Forelimb muscle (tissue), 1 donor: ENCODE measurements at regions not wholly inside any gene's neighbourhood (a gene's known extent, or its start where the extent isn't known, plus 50 kb on each side); places are given as distances from the start of the nearest gene placed in this dataset.
"Not testable (repeated sequence)": the region's sequence is repeated elsewhere in the genome, so short reads cannot be mapped to it uniquely, and the experiment has no call there.

ENCODE experiments used
- DNase-seq: peaks from one replicate; pipeline ENCODE4 v3.0.0-alpha.2; 2013; ENCODE audit warnings: low read depth

DNA sequence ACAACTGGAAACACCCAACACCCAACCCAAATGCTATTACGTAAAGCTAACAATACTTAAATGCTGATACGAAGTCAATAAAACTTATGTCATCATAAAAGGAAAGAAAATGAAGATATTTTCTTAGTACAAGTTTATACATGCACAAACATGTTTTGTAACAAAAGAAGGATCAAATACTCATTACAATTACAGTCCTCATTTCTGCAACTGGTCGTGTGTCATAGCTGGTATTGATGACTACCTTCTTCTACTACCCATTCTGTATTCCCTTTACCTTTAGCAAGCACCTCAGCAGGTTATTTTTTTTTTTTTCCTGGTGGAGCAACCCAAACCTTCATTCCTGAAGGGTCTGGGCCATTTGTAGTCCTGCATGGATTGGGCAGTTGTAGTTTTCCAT, 1298.5 kb downstream of the SUCLG1 start:
- no peak for DNase-seq

DNA sequence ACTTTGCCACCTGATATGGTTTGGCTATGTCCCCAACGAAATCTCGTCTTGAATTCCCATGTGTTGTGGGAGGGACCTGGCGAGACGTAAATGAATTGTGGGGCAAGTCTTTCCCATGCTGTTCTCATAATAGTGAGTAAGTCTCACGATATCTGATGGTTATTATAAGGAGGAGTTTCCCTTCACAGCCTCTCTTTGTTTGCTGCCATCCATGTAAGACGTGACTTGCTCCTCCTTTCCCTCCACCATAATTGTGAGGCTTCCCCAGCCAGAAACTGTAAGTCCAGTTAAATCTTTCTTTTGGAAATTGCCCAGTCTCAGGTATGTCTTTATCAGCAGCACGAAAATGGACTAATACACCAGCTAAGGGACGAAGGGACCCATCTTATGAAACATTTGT, 1303.3 kb downstream of the SUCLG1 start:
- no peak for DNase-seq

DNA sequence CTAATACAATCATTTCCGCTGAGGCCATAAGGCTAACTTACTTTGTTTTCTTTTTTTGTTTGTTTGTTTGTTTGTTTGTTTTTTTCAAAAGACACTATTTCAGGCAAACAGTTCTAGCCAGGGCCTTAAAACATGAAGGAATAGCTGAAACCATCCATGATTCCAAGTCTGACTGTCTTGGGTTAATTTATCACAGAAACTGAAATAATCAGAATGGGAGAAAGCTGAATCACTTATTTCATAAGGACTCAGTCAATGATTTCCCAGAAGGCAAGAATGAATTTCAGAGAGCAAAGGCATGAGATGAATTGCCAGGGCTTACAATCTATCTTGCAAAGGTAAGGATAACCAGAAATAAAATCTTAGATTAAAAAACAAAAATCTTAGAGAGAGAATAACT, 1315.1 kb downstream of the SUCLG1 start:
- no peak for DNase-seq

DNA sequence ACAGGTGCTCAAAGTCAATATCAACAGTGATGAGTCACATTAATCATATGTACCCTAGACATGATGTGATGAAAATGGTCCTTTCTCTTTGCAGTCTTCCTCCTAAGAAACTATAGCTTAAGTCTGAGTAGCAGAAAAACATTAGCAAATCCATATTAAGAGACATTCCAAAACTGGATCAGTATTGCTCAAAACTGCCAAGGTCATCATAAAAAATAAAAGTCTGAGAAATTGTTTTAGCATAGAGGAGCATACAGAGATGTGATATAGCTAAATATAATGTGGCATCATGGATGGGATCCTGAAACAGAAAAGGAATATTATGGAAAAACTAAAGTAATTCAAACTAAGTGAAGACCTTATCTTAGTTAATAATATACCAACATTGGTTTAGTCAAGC, 1316.1 kb downstream of the SUCLG1 start:
- DNase-seq = no peak

DNA sequence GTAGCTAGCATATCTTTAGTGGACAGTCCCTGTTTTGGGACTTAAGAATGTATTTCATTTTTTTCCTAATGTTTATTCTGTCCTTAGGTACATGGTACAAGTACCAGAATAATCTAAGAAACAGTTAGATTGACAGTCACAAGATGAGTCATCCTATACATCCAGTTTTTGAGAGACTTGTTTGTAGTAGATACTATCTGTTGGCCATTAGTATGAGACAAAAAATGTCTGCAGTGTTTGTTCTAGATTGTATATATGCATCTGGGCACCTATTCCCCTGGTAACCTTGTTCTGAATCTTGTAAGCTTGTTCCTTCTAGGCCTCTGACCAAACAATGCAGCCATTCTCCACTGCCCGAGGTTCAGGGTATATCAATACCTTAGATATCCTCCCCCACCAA, 1343.5 kb downstream of the SUCLG1 start:
- no peak for DNase-seq

DNA sequence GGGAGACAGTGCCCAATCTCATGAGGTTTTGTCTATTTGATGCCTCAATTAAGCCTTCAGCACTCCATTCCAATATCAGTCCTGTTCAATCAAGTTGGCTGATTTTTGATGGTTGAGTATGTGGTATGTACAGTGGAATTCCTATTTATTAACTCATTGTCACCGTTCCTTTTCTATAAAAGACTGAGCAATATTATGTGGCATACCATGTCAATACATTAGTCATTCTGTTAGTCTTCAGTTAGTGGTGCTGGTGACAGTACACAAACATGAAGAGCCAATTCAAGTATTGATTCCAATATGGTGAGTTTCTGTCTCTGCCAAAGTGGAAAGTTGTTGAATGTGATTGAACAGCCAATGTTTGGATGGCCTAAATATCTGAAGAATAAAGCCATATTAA, 1343.9 kb downstream of the SUCLG1 start:
- DNase-seq = no peak

DNA sequence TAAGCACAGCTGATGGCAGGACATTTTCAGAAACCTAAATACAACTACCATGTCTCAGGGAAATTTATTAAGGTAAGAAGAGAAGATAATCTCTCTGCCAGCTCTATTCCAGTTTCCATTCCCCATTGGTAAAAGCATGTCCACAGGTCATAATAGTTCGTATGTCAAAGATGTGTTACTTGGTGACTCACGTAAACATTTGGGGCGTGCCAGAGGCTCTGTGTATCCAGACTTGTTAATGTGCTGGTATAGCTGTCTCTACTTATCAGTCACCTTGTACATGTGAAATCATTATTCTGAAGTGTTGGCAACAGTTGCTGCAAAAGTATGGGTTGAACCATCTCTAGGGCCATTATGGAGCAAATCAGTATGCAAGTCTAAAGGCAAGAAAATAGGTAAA, 1345.1 kb downstream of the SUCLG1 start:
- no peak for DNase-seq

DNA sequence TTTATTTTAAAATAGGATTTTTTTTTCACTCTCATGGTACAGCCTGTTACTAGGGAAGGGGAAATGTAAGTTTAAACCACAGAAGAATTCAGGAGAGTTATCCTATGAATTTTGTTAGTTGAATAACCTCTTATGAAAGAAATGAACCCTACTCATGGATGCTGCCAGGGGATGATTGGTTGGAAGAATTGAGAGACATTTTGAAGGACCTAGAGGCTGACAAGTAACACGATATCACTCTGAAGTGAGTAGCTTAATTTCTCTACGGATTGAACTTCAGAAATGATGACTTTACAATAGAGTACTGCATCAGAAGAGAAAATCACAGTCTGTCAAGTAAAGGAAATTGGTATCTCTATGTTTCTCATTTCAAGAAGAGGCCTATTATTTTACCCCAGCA, 1346.2 kb downstream of the SUCLG1 start:
- no peak for DNase-seq

DNA sequence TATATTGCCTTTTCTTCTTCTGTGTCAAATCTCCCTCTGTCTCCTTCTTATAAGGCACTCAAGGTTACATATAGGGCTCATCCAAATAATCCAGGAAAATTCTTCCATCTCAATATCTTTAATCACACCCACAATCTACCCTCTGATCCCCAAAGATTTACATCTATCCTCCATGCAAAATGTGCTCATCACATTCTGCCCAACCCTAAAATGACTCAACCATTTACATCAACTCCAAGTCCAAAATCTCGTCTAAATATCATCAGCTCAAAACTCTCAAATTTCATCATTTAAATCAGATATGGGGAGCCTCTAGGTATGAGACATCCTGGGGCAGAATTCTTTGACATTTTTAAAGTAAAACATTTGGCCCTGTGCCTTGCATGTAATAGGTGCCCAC, 1349.8 kb downstream of the SUCLG1 start:
- DNase-seq = no peak

DNA sequence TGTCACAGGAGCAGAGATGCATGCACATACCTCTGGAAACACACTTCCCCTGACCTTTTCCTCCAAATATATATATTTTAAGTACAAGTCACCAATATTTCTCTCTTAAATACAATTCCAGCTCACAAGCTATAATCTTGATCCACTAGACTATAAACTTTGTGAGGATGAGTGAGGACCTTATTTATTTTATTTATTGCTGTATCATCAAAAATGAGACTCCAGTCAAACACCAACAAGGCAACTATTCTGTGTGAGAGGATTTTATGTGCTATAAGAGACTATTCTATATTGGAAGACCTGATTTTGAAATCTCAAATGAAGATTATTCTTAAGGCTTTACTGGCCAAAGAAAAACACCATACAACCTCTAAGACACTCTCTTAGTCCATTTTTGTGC, 1352.2 kb downstream of the SUCLG1 start:
- no peak for DNase-seq

DNA sequence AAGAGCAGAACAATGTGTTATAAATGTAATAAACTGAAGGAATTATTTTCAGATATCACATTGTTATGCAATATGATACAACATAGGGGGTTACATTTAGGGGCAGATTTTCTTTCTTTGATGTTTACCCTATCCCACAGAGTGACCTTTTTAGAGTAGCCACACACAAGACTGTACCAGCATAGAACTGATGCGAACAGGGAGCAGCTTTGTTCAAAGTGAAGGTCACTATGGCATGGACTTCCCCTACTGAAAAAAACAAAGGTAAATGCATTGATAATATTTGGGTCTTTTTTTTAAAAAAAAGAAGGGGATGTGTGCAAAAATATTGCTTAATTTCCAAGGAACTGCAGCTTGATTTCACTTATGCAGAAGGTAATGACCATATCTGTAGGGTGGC, 1354.9 kb downstream of the SUCLG1 start:
- DNase-seq = no peak

DNA sequence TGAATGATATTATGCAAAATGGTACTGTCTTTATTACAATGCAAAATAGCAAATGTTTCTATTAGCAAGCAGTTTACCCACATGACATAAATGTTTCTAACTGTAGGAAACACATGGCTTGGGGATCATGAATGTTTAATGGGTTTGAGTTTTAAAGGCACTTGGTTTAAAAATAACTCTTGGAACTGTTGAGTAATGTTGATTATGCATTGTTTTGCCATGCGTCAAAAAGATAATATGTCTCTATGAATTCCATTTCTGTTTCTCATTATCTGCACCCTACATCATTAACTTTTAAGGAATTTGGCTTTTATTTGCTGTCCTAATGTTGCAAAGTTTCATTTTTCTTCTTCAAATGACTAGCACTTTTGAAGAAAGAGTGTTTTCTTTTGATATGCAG, 1355.5 kb downstream of the SUCLG1 start:
- DNase-seq = no peak

DNA sequence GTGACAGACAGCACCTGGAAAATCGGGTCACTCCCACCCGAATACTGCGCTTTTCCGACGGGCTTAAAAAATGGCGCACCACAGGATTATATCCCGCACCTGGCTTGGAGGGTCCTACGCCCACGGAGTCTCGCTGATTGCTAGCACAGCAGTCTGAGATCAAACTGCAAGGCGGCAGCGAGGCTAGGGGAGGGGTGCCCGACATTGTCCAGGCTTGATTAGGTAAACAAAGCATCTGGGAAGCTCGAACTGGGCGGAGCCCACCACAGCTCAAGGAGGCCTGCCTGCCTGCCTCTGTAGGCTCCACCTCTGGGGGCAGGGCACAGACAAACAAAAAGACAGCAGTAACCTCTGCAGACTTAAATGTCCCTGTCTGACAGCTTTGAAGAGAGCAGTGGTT, 1370.0 kb downstream of the SUCLG1 start:
- not testable (repeated sequence) for DNase-seq

DNA sequence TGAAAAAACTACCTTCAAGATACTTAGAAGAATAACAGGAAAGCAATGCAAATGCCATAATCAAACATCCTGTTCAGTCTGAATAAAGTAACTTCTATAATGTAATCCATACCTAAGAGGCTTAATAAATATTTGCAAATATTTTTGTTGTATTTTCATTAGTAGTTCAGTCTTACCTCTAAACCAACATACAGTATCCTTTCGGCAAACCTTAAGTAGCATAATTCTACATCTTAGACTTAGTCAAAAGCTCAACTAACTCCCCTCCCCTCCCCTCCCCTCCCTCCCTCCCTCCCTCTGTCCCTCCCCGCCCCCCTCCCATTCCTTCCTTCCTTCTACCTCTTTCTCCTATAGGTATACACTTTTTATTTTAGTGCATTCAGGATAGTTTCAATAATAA, 1373.2 kb downstream of the SUCLG1 start:
- DNase-seq = no peak

DNA sequence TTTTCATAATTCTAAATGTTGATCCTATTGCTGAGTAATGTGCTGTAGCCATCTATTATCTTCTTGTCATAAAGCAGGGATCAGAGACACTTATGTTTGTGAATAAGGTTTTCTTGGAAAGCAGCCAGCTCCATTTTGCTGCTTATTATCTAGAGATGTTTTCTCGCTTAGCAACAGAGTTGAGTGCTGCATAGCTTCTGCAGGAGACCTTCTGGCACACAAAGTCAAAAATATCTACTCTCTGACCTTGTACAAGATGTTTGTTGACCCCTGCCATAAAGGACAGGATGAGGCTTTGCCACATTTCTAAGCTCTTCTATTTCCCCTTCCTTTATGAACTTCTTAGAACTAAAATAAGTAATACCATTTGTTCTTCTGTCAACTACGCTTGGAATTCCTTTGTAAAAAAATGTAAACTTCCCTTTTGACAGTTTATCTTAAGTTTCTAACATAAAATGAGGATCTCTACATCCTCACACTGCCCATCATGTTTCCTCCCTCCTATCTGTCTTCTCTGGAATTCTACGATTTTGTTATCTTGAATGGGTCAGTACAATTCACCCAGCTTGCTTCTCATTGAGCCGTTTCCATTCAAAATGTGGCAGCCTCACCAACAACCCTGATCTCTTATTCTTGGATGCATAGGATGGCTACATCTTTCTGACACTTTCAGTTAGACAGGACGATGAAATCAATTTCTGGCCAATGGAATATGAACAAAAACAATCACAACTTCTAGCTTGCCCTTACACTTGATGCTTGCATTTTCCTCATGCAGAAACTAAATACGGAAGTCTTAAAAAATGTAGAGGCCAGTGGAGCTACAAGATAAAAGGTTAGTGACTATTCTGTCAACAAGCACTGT, 1377.0 kb downstream of the SUCLG1 start:
- peak; percentile 40 for DNase-seq

DNA sequence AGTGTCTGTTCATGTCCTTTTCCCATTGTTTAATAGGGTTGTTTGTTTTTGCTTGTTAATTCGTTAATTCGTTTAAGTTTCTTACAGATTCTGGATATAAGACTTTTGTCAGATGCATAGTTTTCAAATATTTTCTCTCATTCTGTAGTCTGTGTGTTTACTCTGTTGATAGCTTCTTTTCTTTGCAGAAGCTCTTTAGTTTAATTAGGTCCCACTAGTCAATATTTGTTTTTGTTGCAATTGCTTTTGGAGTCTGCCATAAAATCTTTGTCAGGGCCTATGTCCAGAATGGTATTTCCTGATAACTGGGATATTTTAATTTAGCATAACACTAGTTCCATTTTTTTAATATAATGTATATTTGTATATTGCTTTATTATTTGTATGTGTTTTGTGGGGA, 1380.1 kb downstream of the SUCLG1 start:
- DNase-seq = no peak

DNA sequence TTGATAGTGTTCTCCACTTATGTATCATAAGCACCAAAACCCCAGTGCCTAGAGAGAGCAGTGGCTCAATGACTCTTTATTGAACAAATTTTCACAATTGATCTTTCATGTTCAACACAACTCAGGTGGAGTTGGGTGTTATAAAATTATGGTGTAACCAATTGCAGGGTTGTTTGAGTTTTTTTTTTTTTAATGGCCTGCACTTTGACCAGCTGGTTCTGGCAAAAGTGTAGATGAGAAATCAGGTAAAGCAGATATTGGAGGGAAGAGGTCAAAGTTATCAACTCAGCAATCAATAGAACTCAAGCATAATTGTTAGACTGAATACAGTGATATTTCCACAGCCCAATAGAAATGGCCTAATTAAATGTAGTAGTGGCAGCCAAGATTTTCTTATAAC, 1386.3 kb downstream of the SUCLG1 start:
- no peak for DNase-seq

DNA sequence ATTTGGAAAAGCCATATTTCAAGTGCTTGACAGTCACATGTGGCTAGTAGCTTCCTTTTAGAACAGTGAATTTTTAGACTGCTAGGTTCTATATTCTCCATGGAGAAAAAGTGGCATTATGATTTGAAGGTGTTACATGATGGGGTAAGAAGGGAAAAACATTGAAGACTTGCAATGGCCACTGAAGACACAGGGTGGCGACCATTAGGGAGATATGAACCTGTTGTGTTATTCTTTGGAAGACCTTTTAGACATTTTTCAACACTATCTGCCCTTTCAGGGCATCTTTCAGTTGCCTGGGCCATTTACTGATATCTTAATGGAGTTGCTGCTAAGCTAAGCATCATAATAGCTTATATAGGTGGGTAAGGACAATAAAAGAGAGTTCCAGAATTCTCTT, 1387.2 kb downstream of the SUCLG1 start:
- DNase-seq = no peak

DNA sequence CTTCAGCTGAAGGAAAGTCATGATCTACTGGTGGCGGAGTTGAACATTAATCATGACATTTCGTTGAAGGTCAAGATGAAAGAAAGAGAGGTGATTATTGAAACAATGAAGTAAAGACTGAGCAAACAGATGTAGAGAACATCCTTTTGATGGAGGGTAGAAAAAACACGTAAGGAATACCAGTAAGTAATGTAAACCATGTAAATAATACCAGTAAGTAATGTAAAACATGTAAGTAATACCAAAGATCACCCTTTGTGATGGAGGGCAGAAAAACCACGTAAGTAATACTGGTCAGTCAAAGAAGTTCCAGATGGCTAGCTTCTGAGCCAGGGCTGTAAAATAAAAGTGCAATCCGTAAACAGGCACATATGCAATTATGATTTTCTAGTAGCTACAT, 1387.7 kb downstream of the SUCLG1 start:
- no peak for DNase-seq

DNA sequence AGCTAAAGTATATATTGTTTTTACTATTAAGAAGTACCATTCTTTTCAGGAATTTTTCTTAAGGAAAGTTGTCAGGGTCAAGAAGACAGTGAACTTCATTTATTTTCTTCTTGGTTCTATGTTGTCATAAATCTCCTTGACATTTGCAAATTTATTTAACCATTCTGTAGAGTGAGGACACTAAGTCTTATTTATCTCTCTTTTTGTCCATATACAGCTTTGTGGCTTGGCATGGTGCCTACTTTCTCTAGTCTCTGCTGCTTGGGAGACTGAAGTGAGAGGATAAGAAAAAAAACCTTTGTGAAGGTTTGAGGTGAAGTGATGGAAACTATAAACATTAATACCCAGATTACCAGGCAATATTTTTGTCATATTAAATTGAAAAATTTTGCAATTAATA, 1389.4 kb downstream of the SUCLG1 start:
- no peak for DNase-seq

DNA sequence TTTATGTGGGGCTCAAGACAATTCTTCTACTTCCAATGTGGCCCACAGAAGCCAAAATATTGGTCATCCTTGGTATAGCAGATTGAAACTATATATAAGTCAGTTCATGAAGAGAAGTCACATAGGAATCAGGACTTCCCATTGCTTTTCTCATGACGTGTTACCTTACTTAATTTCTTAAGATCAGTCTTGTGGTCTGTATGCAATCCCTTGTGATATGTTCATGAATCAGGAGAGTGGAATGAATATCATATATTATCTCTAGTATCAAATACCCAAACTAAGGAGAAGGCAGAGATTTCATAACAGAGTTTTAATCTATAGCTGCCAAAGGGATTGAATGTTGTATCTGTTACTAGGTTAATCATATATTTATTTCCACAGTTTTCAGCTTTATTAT, 1390.4 kb downstream of the SUCLG1 start:
- DNase-seq = no peak

DNA sequence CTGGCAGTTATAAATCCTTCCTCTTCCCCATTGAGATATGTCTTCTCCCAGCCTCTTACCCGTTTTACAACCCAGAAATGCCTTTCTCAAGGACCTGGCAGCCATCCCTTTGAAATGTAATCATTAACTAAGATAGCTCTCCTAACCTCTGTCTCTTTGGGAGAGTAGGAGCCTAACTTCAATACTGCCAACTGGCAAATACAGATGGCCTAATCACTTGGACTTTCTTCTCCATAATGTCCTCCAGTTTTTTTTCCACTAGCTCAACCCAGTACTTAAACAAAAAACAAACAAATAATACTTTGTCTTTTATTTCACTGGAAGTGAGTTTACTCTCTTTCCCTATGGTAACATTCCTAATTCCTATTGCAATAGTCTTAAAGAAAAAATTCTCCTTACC, 1391.1 kb downstream of the SUCLG1 start:
- no peak for DNase-seq

DNA sequence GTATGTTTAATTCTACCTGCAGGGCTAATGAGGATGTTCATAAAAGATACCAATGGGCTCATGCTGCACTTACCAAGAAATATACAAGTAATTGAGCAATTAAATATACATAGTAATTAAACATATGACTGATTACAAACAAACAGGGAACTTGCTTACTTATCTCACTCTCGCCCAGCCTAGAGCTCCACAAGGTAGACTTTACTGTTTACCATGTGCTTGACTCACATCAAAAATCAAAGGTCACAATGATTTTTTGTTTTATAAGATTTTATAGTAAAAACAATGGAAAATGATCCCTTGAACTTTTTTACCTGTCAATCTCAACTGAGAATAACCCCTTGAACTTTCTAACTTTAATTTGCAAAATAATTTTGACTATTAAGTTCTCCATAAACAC, 1395.1 kb downstream of the SUCLG1 start:
- DNase-seq = no peak

DNA sequence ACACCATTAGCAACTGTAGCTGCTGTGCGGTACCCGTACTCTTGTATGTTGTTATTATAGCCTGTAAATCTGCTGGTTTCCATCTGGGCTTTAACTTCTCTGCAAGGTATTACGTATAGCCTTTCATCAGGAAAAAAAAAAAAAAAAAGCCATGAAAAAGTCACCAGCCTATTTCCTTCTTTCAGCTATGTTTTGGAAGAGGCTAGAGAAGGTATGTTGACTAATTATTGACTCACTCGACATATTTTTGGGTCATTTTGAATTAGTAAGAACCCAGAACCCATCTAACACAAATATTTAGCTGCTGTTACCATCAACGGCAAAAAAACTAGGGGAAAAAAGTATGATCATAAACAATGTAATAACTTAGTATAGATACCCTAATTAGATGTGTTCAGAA, 1395.6 kb downstream of the SUCLG1 start:
- DNase-seq = no peak
